ENCODE measurements at regions not wholly inside any gene's neighbourhood (a gene's known extent, or its start where the extent isn't known, plus 50 kb on each side); places are given as distances from the start of the nearest gene placed in this dataset.

- H3K9me3 ChIP-seq = peaks cover 0 to 4% (median 0%) of the 10 kb centered on the region in 3 donors
- in situ Hi-C loops (cut with MboI; ENCODE audit: low sequenced_read_pairs in 4 of 4) = no loop called here
- ATAC-seq = no peak
These were observed 1136.3 kb downstream of the UQCRFS1 start for GRCh38 chr19:28076628-28077027.

GRCh38 chr19:28075229-28075628 lies 1137.7 kb downstream of the UQCRFS1 start:
- ATAC-seq = no peak

More at GRCh38 chr19:28076628-28077027, 1136.3 kb downstream of the UQCRFS1 start:
- H3K4me1 ChIP-seq = no peaks in the 10 kb centered on the region
- intact Hi-C loops (cut with DNase I; ENCODE audit: low total_unique reads) = no loop called here
- no peak overlapping the region for H3K27ac ChIP-seq
- no peak for TF ChIP-seq POLR2A (IDR thresholded peaks at IDR 0.05)
- no peak for TF ChIP-seq CTCF (IDR thresholded peaks at IDR 0.05 in 4 of 5, conservative IDR thresholded peaks at IDR 0.05 in 1 of 5)
- DNase-seq = no peak
- no peak overlapping the region for H3K4me3 ChIP-seq
- no peaks in the 10 kb centered on the region for H3K36me3 ChIP-seq
- no peaks in the 10 kb centered on the region for H3K27me3 ChIP-seq

GRCh38 chr19:28074773-28075172 lies 1138.2 kb downstream of the UQCRFS1 start:
- DNase-seq = no peak
- no peak overlapping the region for H3K27ac ChIP-seq
- peaks cover 0 to 4% (median 0%) of the 10 kb centered on the region in 3 donors for H3K9me3 ChIP-seq
- in situ Hi-C loops (cut with MboI; ENCODE audit: low sequenced_read_pairs in 4 of 4) = no loop called here
- no peak overlapping the region for H3K4me3 ChIP-seq
- TF ChIP-seq POLR2A (IDR thresholded peaks at IDR 0.05) = no peak
- TF ChIP-seq CTCF (IDR thresholded peaks at IDR 0.05 in 4 of 5, conservative IDR thresholded peaks at IDR 0.05 in 1 of 5) = no peak
- H3K4me1 ChIP-seq = no peaks in the 10 kb centered on the region
- intact Hi-C loops (cut with DNase I; ENCODE audit: low total_unique reads) = no loop called here
- no peaks in the 10 kb centered on the region for H3K36me3 ChIP-seq
- no peaks in the 10 kb centered on the region for H3K27me3 ChIP-seq
- ATAC-seq = no peak

More at GRCh38 chr19:28075229-28075628, 1137.7 kb downstream of the UQCRFS1 start:
- TF ChIP-seq CTCF (IDR thresholded peaks at IDR 0.05 in 4 of 5, conservative IDR thresholded peaks at IDR 0.05 in 1 of 5) = no peak
- H3K27me3 ChIP-seq = no peaks in the 10 kb centered on the region
- no peak overlapping the region for H3K27ac ChIP-seq
- intact Hi-C loops (cut with DNase I; ENCODE audit: low total_unique reads) (no loop called here), in situ Hi-C loops (cut with MboI; ENCODE audit: low sequenced_read_pairs in 4 of 4) (no loop called here)
- H3K9me3 ChIP-seq = peaks cover 0 to 4% (median 0%) of the 10 kb centered on the region in 3 donors
- no peaks in the 10 kb centered on the region for H3K36me3 ChIP-seq
- no peaks in the 10 kb centered on the region for H3K4me1 ChIP-seq
- no peak overlapping the region for H3K4me3 ChIP-seq
- DNase-seq = no peak

GRCh38 chr19:28067882-28068281 lies 1145.1 kb downstream of the UQCRFS1 start:
- intact Hi-C loops (cut with DNase I; ENCODE audit: low total_unique reads) (no loop called here), in situ Hi-C loops (cut with MboI; ENCODE audit: low sequenced_read_pairs in 4 of 4) (no loop called here)
- Histone ChIP-seq H3K36me3 (no peaks in the 10 kb centered on the region), H3K27me3 (no peaks in the 10 kb centered on the region), H3K4me3 (no peak overlapping the region), H3K4me1 (no peaks in the 10 kb centered on the region), H3K27ac (no peak overlapping the region), H3K9me3 (no peaks in the 10 kb centered on the region)
- no peak for ATAC-seq
- TF ChIP-seq POLR2A (IDR thresholded peaks at IDR 0.05) (no peak), CTCF (IDR thresholded peaks at IDR 0.05 in 4 of 5, conservative IDR thresholded peaks at IDR 0.05 in 1 of 5) (no peak)
- DNase-seq = no peak

- no peak for ATAC-seq
- Histone ChIP-seq H3K4me3 (no peak overlapping the region), H3K4me1 (no peaks in the 10 kb centered on the region), H3K36me3 (no peaks in the 10 kb centered on the region), H3K9me3 (no peaks in the 10 kb centered on the region), H3K27ac (no peak overlapping the region), H3K27me3 (no peaks in the 10 kb centered on the region)
- TF ChIP-seq POLR2A (IDR thresholded peaks at IDR 0.05) (no peak), CTCF (IDR thresholded peaks at IDR 0.05 in 4 of 5, conservative IDR thresholded peaks at IDR 0.05 in 1 of 5) (no peak)
- in situ Hi-C loops (cut with MboI; ENCODE audit: low sequenced_read_pairs in 4 of 4) = no loop called here
- intact Hi-C loops (cut with DNase I; ENCODE audit: low total_unique reads) = no loop called here
- DNase-seq = no peak
These were observed 1146.0 kb downstream of the UQCRFS1 start for GRCh38 chr19:28066988-28067387.

Measured in gastrocnemius medialis (tissue), 4 donors.